ENCODE measurements at regions not wholly inside any gene's neighbourhood (a gene's known extent, or its start where the extent isn't known, plus 50 kb on each side); places are given as distances from the start of the nearest gene placed in this dataset.

DNA sequence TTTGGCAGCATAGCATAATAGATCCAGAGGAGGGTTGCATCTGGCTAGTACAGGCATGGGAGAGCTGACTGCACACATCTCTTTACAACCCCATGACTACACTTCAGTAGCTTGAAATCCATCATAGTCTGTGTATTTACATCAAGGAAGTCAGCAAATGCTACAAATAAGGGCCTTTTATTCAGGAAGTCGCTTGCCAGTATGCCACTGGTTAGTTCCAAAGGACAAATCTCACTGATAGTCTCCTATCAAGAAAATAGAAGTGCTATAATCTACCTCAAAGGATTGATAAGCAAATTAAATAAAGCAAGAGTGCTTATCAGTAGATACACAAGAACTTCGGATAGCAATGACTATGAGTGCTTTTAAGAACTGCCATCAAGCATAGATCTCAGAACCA is 112.7 kb downstream of the KLF12 start:
- H3K27ac Mint-ChIP-seq (ENCODE audit: low read depth, unreplicated experiment), result no peak overlapping the region
- H3K4me1 Mint-ChIP-seq (ENCODE audit: insufficient read depth, unreplicated experiment), result no peaks in the 10 kb centered on the region
- no peak overlapping the region for H3K4me3 Mint-ChIP-seq (ENCODE audit: unreplicated experiment)
- DNase-seq (ENCODE audit: unreplicated experiment), result no peak
- TF ChIP-seq, protein P1, sequence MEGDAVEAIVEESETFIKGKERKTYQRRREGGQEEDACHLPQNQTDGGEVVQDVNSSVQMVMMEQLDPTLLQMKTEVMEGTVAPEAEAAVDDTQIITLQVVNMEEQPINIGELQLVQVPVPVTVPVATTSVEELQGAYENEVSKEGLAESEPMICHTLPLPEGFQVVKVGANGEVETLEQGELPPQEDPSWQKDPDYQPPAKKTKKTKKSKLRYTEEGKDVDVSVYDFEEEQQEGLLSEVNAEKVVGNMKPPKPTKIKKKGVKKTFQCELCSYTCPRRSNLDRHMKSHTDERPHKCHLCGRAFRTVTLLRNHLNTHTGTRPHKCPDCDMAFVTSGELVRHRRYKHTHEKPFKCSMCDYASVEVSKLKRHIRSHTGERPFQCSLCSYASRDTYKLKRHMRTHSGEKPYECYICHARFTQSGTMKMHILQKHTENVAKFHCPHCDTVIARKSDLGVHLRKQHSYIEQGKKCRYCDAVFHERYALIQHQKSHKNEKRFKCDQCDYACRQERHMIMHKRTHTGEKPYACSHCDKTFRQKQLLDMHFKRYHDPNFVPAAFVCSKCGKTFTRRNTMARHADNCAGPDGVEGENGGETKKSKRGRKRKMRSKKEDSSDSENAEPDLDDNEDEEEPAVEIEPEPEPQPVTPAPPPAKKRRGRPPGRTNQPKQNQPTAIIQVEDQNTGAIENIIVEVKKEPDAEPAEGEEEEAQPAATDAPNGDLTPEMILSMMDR (IDR thresholded peaks at IDR 0.05; ENCODE audit: unreplicated experiment), result no peak
- H3K9me3 Mint-ChIP-seq (ENCODE audit: unreplicated experiment), result peaks cover 10% of the 10 kb centered on the region
- ChIA-PET POLR2A (no interaction called here), CTCF (no interaction called here)
- peaks cover 6% of the 10 kb centered on the region for H3K36me3 Mint-ChIP-seq (ENCODE audit: insufficient read depth, unreplicated experiment)
- no peaks in the 10 kb centered on the region for H3K27me3 Mint-ChIP-seq (ENCODE audit: insufficient read depth, unreplicated experiment)
- intact Hi-C loops (cut with micrococcal nuclease), result no loop called here
- no TSS peak for BruUV-seq (replicated peaks)

DNA sequence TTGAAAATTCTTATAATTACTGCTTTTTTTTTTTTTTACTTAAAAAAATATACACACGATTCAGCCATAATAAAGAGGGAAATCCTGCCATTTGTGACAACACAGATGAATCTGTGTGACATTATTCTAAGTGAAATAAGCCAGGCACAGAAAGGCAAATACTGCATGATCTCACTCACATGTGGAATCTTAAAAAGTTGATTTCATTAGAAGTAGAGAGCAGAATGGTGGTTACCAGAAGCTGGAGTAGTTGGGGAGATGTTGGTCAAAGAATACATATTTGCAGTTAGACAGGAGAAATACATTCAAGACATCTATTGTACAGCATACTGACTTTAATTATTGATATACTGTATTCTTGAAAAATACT is 116.2 kb downstream of the KLF12 start:
- ChIA-PET POLR2A (interaction anchor here (1.0 kb wide), 1 partner anchor 10 kb away, joined by 3 read pairs; no protein-coding TSS in a partner anchor), CTCF (no interaction called here)
- Mint-ChIP-seq H3K9me3 (ENCODE audit: unreplicated experiment) (peaks cover 10% of the 10 kb centered on the region), H3K4me3 (ENCODE audit: unreplicated experiment) (no peak overlapping the region), H3K27ac (ENCODE audit: low read depth, unreplicated experiment) (no peak overlapping the region), H3K36me3 (ENCODE audit: insufficient read depth, unreplicated experiment) (peaks cover 6% of the 10 kb centered on the region), H3K27me3 (ENCODE audit: insufficient read depth, unreplicated experiment) (no peaks in the 10 kb centered on the region), H3K4me1 (ENCODE audit: insufficient read depth, unreplicated experiment) (no peaks in the 10 kb centered on the region)
- intact Hi-C loops (cut with micrococcal nuclease), result no loop called here
- no TSS peak for BruUV-seq (replicated peaks)
- no peak for DNase-seq (ENCODE audit: unreplicated experiment)
- TF ChIP-seq, protein P1 (IDR thresholded peaks at IDR 0.05; ENCODE audit: unreplicated experiment), result no peak

DNA sequence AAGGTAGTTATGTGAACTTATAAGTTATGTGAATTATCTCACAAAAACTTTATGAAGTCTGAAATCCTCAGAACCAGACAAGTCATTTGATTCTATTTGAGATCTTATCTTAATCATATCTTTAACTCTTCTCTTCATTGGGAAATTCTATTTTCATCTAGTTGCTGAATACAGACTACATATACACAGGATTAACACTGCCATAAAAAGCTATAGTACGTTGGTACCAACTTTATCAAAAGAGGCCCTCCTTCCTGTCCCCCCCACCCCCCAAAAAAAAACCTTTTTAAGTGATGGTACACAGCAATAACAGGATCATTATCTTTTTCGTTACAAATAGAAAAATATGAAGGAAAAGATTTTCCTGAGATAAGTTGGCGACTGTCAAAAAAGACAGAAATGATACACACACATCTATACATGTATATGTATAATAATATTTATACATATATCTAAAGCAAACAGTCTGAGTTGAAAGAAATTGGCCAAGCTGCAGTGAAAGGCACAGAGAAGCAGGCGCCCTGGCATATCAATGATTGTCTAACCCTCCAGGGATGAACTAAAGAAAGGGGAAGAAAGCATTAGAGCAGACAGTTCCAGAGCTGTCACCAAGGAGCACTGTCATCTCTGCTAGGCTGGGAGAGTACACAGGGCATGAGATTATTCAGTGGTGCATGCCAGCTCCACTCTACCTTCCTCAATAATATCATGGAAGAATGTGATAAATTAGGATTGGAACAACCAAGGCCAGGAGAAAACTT is 116.7 kb downstream of the KLF12 start:
- DNase-seq (ENCODE audit: unreplicated experiment), result no peak
- TF ChIP-seq, protein P1 (IDR thresholded peaks at IDR 0.05; ENCODE audit: unreplicated experiment), result no peak
- Mint-ChIP-seq H3K27ac (ENCODE audit: low read depth, unreplicated experiment) (no peak overlapping the region), H3K9me3 (ENCODE audit: unreplicated experiment) (peaks cover 5% of the 10 kb centered on the region), H3K4me1 (ENCODE audit: insufficient read depth, unreplicated experiment) (no peaks in the 10 kb centered on the region), H3K4me3 (ENCODE audit: unreplicated experiment) (no peak overlapping the region), H3K27me3 (ENCODE audit: insufficient read depth, unreplicated experiment) (no peaks in the 10 kb centered on the region), H3K36me3 (ENCODE audit: insufficient read depth, unreplicated experiment) (peaks cover 6% of the 10 kb centered on the region)
- CTCF ChIA-PET, result no interaction called here
- POLR2A ChIA-PET, result interaction anchor here (0.5 kb wide), 1 partner anchor 226 kb away, joined by 3 read pairs; no protein-coding TSS in a partner anchor
- intact Hi-C loops (cut with micrococcal nuclease), result no loop called here
- BruUV-seq (replicated peaks), result no TSS peak

DNA sequence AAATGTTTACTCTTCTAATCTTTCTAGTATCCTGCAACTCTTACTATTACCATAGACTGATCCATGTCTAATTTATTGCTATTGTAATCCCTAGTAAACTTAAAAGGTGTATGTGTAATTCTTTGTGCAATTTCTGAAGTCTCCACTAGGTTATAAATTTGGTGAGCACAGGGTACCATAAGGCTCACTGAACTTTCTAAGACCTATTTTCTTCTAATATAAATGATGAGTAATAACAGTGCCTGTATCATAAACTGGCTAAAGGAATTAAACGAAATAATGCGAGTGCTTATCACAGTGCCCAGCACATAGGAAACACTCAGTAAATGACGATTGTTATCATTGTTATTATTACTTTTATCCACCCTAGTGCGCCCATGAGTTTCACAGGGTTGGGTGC is 119.1 kb downstream of the KLF12 start:
- H3K27me3 Mint-ChIP-seq (ENCODE audit: insufficient read depth, unreplicated experiment), result no peaks in the 10 kb centered on the region
- no peak overlapping the region for H3K4me3 Mint-ChIP-seq (ENCODE audit: unreplicated experiment)
- no TSS peak for BruUV-seq (replicated peaks)
- no peak overlapping the region for H3K27ac Mint-ChIP-seq (ENCODE audit: low read depth, unreplicated experiment)
- CTCF ChIA-PET, result interaction anchor here (0.7 kb wide), 1 partner anchor 272 kb away, joined by 3 read pairs; no protein-coding TSS in a partner anchor
- DNase-seq (ENCODE audit: unreplicated experiment), result peak; percentile 3
- no peaks in the 10 kb centered on the region for H3K9me3 Mint-ChIP-seq (ENCODE audit: unreplicated experiment)
- intact Hi-C loops (cut with micrococcal nuclease), result no loop called here
- H3K36me3 Mint-ChIP-seq (ENCODE audit: insufficient read depth, unreplicated experiment), result no peaks in the 10 kb centered on the region
- POLR2A ChIA-PET, result no interaction called here
- TF ChIP-seq, protein P1 (IDR thresholded peaks at IDR 0.05; ENCODE audit: unreplicated experiment), result peak; percentile 19
- H3K4me1 Mint-ChIP-seq (ENCODE audit: insufficient read depth, unreplicated experiment), result no peaks in the 10 kb centered on the region
